Activated naive CD4-positive, alpha-beta T cell treated with anti-CD3 and anti-CD28 coated beads for 36 hours (primary cell): ENCODE measurements at regions not wholly inside any gene's neighbourhood (a gene's known extent, or its start where the extent isn't known, plus 50 kb on each side); places are given as distances from the start of the nearest gene placed in this dataset.
"Not testable (repeated sequence)": the region's sequence is repeated elsewhere in the genome, so short reads cannot be mapped to it uniquely, and the experiment has no call there.

ENCODE experiments used
- CTCF ChIA-PET: fragments of 350-600 bp; sonication (Branson Sonifier 250); formaldehyde crosslinking; loops from one replicate; lab custom pipeline; 2021; ENCODE audit warnings: antibody characterized with exemption; lab: Charles Lee
- DNase-seq: peaks from one replicate; pipeline ENCODE4 v3.0.0-alpha.2; 2020
- H3K27ac Mint-ChIP-seq: one replicate; pipeline ENCODE4 v1.8.0; 2021; ENCODE audit warnings: mild to moderate bottlenecking, mixed read lengths
- H3K27me3 Mint-ChIP-seq: one replicate; pipeline ENCODE4 v1.8.0; 2021; ENCODE audit warnings: low read depth, mixed read lengths
- H3K36me3 Mint-ChIP-seq: one replicate; pipeline ENCODE4 v1.8.0; 2021; ENCODE audit warnings: low read depth, mixed read lengths
- H3K4me1 Mint-ChIP-seq: one replicate; pipeline ENCODE4 v1.8.0; 2021; ENCODE audit warnings: low read depth, mixed read lengths
- H3K4me3 Mint-ChIP-seq: one replicate; pipeline ENCODE4 v1.8.0; 2021; ENCODE audit warnings: mild to moderate bottlenecking, moderate library complexity, mixed read lengths
- H3K9me3 Mint-ChIP-seq: one replicate; pipeline ENCODE4 v1.8.0; 2021; ENCODE audit warnings: mixed read lengths
- intact Hi-C: fragments of 100-400 bp; cut with micrococcal nuclease; formaldehyde crosslinking; loops from one replicate; pipeline ENCODE4 v1.15.1; 2023

- H3K4me3 Mint-ChIP-seq, H3K9me3 Mint-ChIP-seq, intact Hi-C loops, H3K36me3 Mint-ChIP-seq, DNase-seq, CTCF ChIA-PET, H3K27ac Mint-ChIP-seq, H3K4me1 Mint-ChIP-seq, H3K27me3 Mint-ChIP-seq: not testable (repeated sequence)
These were observed 69.6 kb upstream of the LRFN2 start for GRCh38 chr6:40656772-40657171.

DNA sequence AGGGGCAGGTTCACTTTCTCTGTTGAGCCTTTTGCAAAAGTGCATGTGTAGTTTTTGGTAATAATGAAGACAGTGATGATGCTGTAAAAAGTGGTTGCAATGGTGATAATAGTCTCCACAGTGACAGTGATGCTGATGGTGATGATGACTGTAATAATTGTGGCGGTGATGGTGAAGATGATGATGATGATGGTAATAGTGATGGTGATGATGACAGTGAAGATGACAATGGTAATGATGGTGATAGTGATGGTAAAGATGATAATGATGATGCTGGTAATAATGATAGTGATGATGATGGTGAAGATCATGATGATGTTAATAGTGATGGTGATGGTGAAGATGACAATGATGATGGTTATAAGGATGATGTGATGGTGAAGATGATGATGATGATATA is 67.7 kb upstream of the LRFN2 start:
- Mint-ChIP-seq H3K27me3 (peaks cover 2% of the 10 kb centered on the region), H3K4me3 (no peak overlapping the region), H3K9me3 (no peaks in the 10 kb centered on the region), H3K4me1 (no peaks in the 10 kb centered on the region), H3K36me3 (no peaks in the 10 kb centered on the region), H3K27ac (no peak overlapping the region)
- no peak for DNase-seq
- CTCF ChIA-PET: no interaction called here
- intact Hi-C loops: no loop called here

- DNase-seq: no peak
- Mint-ChIP-seq H3K4me1 (peaks cover 14% of the 10 kb centered on the region), H3K27ac (no peak overlapping the region), H3K27me3 (peaks cover 11% of the 10 kb centered on the region), H3K9me3 (no peaks in the 10 kb centered on the region), H3K36me3 (no peaks in the 10 kb centered on the region), H3K4me3 (no peak overlapping the region)
- intact Hi-C loops: no loop called here
- CTCF ChIA-PET: no interaction called here
These were observed 57.9 kb upstream of the LRFN2 start for GRCh38 chr6:40645043-40645442.

GRCh38 chr6:40642837-40643236 is 55.7 kb upstream of the LRFN2 start:
- no peak overlapping the region for H3K4me3 Mint-ChIP-seq
- peaks cover 2% of the 10 kb centered on the region for H3K27me3 Mint-ChIP-seq
- no peaks in the 10 kb centered on the region for H3K9me3 Mint-ChIP-seq
- peaks cover 14% of the 10 kb centered on the region for H3K4me1 Mint-ChIP-seq
- intact Hi-C loops: no loop called here
- H3K27ac Mint-ChIP-seq: no peak overlapping the region
- no peaks in the 10 kb centered on the region for H3K36me3 Mint-ChIP-seq
- DNase-seq: no peak
- CTCF ChIA-PET: no interaction called here

- H3K9me3 Mint-ChIP-seq: no peaks in the 10 kb centered on the region
These were observed 55.0 kb upstream of the LRFN2 start for GRCh38 chr6:40642190-40642589.

DNA sequence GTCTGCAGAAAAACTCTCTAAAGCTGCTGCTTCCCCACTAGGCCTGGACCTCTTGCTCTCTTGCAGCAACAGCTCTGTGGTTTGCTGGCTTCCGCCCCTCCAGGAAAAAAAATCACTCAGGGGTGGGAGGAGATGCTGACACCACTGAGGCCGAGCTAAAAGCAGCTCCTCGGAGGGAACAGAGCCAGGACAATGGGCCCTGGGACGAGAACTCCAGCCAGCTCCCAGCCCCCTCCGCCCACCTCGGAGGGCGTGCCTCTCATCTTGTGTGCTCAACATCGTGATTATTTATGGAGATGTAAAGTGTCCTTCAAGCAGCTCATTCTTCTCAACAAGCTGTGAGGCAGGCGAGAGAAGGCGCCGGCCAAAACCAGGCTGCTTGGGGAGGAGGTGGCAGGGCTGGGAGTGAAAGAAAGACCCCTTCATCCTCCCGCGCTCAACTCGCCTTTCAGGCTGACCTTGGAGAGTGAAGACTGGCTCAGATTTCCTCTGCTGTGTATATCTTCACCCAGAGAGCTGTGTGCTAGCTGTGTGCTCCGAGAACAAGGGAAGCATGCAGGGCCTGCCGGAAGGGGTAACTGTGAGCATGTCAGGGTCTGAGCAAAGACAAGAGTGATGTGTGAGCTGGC is 53.5 kb upstream of the LRFN2 start:
- Mint-ChIP-seq H3K4me1 (peaks cover 14% of the 10 kb centered on the region), H3K4me3 (no peak overlapping the region), H3K27ac (no peak overlapping the region), H3K27me3 (no peaks in the 10 kb centered on the region), H3K36me3 (no peaks in the 10 kb centered on the region), H3K9me3 (no peaks in the 10 kb centered on the region)
- CTCF ChIA-PET: no interaction called here
- peak; percentile 34 for DNase-seq
- intact Hi-C loops: no loop called here

More at GRCh38 chr6:40642190-40642589, 55.0 kb upstream of the LRFN2 start:
- Mint-ChIP-seq H3K27me3 (peaks cover 2% of the 10 kb centered on the region), H3K4me3 (no peak overlapping the region), H3K4me1 (peaks cover 14% of the 10 kb centered on the region), H3K36me3 (no peaks in the 10 kb centered on the region), H3K27ac (no peak overlapping the region)
- CTCF ChIA-PET: interaction anchor here (0.8 kb wide), 1 partner anchor 9 kb away, joined by 3 read pairs; no protein-coding TSS in a partner anchor
- intact Hi-C loops: no loop called here
- no peak for DNase-seq
